IMR-90 (cell line): ENCODE measurements at regions not wholly inside any gene's neighbourhood (a gene's known extent, or its start where the extent isn't known, plus 50 kb on each side); places are given as distances from the start of the nearest gene placed in this dataset.
"Not testable (repeated sequence)": the region's sequence is repeated elsewhere in the genome, so short reads cannot be mapped to it uniquely, and the experiment has no call there.

Experiments used
- ATAC-seq: fragments of 200-7000 bp; cut with Tn5 transposase; 2 replicates; pipeline ENCODE4 v1.9.1; 2020; ENCODE audit warnings: low read depth, mild to moderate bottlenecking, moderate library complexity
- BruUV-seq: library from RNA; stranded (reverse); fragments of 400-500 nt; replicated peaks from 2 replicates; lab custom pipeline; 2021; lab: Mats Ljungman, UMichigan
- CTCF ChIA-PET: fragments of 300-600 bp; formaldehyde crosslinking; extraction: SDS; loops from one replicate; lab custom pipeline; 2021; ENCODE audit warnings: antibody characterized with exemption; lab: Yijun Ruan, JAX
- POLR2A ChIA-PET: fragments of 300-600 bp; sonication (Branson Sonifier 250); formaldehyde crosslinking; loops from one replicate; lab custom pipeline; 2022; ENCODE audit warnings: antibody characterized with exemption; ENCODE audit not compliant: unreplicated experiment; lab: Charles Lee
- DNase-seq: peaks from one replicate; pipeline ENCODE4 v3.0.0; 2013
- H2AFZ ChIP-seq: replicated peaks from 2 replicates; pipeline ENCODE3; 2013; ENCODE audit warnings: low read length, mild to moderate bottlenecking; ENCODE audit not compliant: poor library complexity
- H2AK5ac ChIP-seq: 2 replicates; pipeline ENCODE4 v1.6.1; 2013; ENCODE audit warnings: low read depth, low read length, inconsistent platforms
- H2AK9ac ChIP-seq: replicated peaks from 2 replicates; pipeline ENCODE3; 2013; ENCODE audit warnings: mild to moderate bottlenecking, low read depth, low read length, moderate library complexity; ENCODE audit not compliant: poor library complexity
- H2BK120ac ChIP-seq: 2 replicates; pipeline ENCODE4 v1.6.1; 2013; ENCODE audit warnings: low read depth, low read length, inconsistent platforms
- H2BK15ac ChIP-seq: 3 replicates; pipeline ENCODE4 v1.6.1; 2013; ENCODE audit warnings: low read depth, low read length, inconsistent platforms
- H2BK20ac ChIP-seq: 2 replicates; pipeline ENCODE4 v1.6.1; 2013; ENCODE audit warnings: low read depth, mild to moderate bottlenecking, inconsistent platforms, low read length, moderate library complexity
- H2BK5ac ChIP-seq: 2 replicates; pipeline ENCODE4 v1.6.1; 2013; ENCODE audit warnings: mild to moderate bottlenecking, low read depth, low read length, inconsistent platforms; ENCODE audit not compliant: poor library complexity, severe bottlenecking
- H3K14ac ChIP-seq: replicated peaks from 2 replicates; pipeline ENCODE4 v1.6.1; 2013; ENCODE audit warnings: low read depth, low read length, inconsistent platforms
- H3K18ac ChIP-seq: 2 replicates; pipeline ENCODE4 v1.6.1; 2013; ENCODE audit warnings: low read depth, low read length, control low read depth
- H3K23ac ChIP-seq: 2 replicates; pipeline ENCODE4 v1.6.1; 2013; ENCODE audit warnings: low read depth, low read length, inconsistent platforms
- H3K27ac ChIP-seq: 2 replicates; pipeline ENCODE4 v1.5.1; 2013; ENCODE audit warnings: mild to moderate bottlenecking, control low read depth, low read length; ENCODE audit not compliant: insufficient read depth
- H3K27me3 ChIP-seq: 2 replicates; pipeline ENCODE4 v1.6.1; 2013; ENCODE audit warnings: low read length; ENCODE audit not compliant: control insufficient read depth, insufficient read depth
- H3K36me3 ChIP-seq: 2 replicates; pipeline ENCODE4 v1.6.1; 2013; ENCODE audit warnings: low read length, mixed read lengths; ENCODE audit not compliant: control insufficient read depth, insufficient read depth
- H3K4ac ChIP-seq: 2 replicates; pipeline ENCODE4 v1.6.1; 2013; ENCODE audit warnings: low read depth, low read length, inconsistent platforms
- H3K4me1 ChIP-seq: 2 replicates; pipeline ENCODE4 v1.6.1; 2013; ENCODE audit warnings: low read length, mixed read lengths; ENCODE audit not compliant: control insufficient read depth, insufficient read depth
- H3K4me2 ChIP-seq: 2 replicates; pipeline ENCODE4 v1.6.1; 2013; ENCODE audit warnings: low read depth, mild to moderate bottlenecking, control low read depth, low read length, moderate library complexity
- H3K4me3 ChIP-seq: 2 replicates; pipeline ENCODE4 v1.5.1; 2013; ENCODE audit warnings: low read depth, mild to moderate bottlenecking, control low read depth, low read length, moderate library complexity; ENCODE audit not compliant: insufficient read depth
- H3K56ac ChIP-seq: 2 replicates; pipeline ENCODE4 v1.6.1; 2013; ENCODE audit warnings: low read length, inconsistent platforms; ENCODE audit not compliant: insufficient read depth; ENCODE audit errors: extremely low read depth
- H3K79me1 ChIP-seq, 2 experiments: 2 replicates each; pipeline ENCODE4 v1.6.1; 2013; ENCODE audit warnings: low read length in 2 of 2, inconsistent platforms in 1 of 2, low read depth in 1 of 2
- H3K9ac ChIP-seq: 2 replicates; pipeline ENCODE4 v1.6.1; 2013; ENCODE audit warnings: low read depth, low read length, control low read depth
- H3K9me1 ChIP-seq: 2 replicates; pipeline ENCODE4 v1.6.1; 2013; ENCODE audit warnings: low read length, inconsistent platforms; ENCODE audit not compliant: insufficient read depth
- H3K9me3 ChIP-seq: 2 replicates; pipeline ENCODE4 v1.6.1; 2013; ENCODE audit warnings: low read length; ENCODE audit not compliant: control insufficient read depth, insufficient read depth
- H4K20me1 ChIP-seq: 2 replicates; pipeline ENCODE4 v1.6.1; 2013; ENCODE audit warnings: low read length, inconsistent platforms; ENCODE audit not compliant: insufficient read depth
- H4K5ac ChIP-seq: 2 replicates; pipeline ENCODE4 v1.6.1; 2013; ENCODE audit warnings: mild to moderate bottlenecking, low read depth, low read length, control low read depth
- H4K8ac ChIP-seq, 2 experiments: 2 replicates each; pipeline ENCODE4 v1.6.1; 2013; ENCODE audit warnings: low read depth in 2 of 2, low read length in 2 of 2, control low read depth in 1 of 2, inconsistent platforms in 1 of 2
- H4K91ac ChIP-seq: 2 replicates; pipeline ENCODE4 v1.6.1; 2013; ENCODE audit warnings: low read depth, low read length, inconsistent platforms; ENCODE audit not compliant: insufficient read depth
- WGBS, 2 experiments: methylation state at CpG; one replicate each; pipeline versions ENCODE4 v1.1.5 to v1.1.7; 2013; ENCODE audit warnings: missing lambda C conversion rate in 2 of 2; ENCODE audit not compliant: insufficient read length in 1 of 2; ENCODE audit errors: extremely low coverage in 2 of 2; 5-methylcytosine and 5-hydroxymethylcytosine counted together
- dilution Hi-C: fragments of 300-500 bp; cut with HindIII; formaldehyde crosslinking; loops from one replicate; pipeline ENCODE4 v1.14.3; 2018; ENCODE audit warnings: low sequenced_read_pairs; ENCODE audit not compliant: unreplicated experiment
- in situ Hi-C: fragments of 300-500 bp; cut with MboI; formaldehyde crosslinking; loops from 3 replicates; pipeline ENCODE4 v1.14.3; 2019; ENCODE audit warnings: low sequenced_read_pairs, inconsistent platforms, mixed read lengths
- intact Hi-C: fragments of 100-400 bp; cut with micrococcal nuclease; formaldehyde crosslinking; loops from 2 replicates; pipeline ENCODE4 v1.10.0; 2022

DNA sequence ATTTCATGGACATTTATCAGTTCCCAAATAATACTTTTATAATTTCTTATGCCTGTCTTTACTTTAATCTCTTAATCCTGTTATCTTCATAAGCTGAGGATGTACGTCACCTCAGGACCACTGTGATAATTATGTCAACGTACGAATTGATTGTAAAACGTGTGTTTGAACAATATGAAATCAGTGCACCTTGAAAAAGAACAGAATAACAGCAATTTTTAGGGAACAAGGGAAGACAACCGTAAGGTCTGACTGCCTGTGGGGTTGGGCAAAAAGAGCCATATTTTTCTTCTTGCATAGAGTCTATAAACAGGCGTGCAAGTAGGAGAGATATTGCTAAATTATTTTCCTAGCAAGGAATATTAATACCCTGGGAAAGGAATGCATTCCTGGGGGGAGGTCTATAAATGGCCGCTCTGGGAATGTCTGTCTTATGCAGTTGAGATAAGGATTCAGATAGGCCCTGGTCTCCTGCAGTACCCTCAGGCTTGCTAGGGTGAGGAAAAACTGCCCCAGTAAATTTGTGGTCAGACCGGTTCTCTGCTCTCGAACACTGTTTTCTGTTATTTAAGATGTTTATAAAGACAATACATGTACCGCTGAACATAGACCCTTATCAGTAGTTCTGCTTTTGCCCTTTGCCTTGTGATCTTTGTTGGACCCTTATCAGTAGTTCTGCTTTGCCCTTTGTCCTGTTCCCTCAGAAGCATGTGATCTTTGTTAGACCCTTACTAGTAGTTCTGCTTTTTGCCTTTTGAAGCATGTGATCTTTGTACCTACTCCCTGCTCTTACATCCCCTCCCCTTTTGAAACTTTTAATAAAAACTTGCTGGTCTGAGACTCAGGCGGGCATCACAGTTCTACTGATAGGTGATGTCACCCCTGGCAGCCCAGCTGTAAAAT, 83.4 kb upstream of the SERBP1 start:
- H3K36me3 ChIP-seq, H3K4ac ChIP-seq, H3K9ac ChIP-seq, H4K8ac ChIP-seq, H3K79me1 ChIP-seq, dilution Hi-C loops, H3K4me1 ChIP-seq, H2BK5ac ChIP-seq, in situ Hi-C loops, H3K56ac ChIP-seq, H3K27me3 ChIP-seq, DNase-seq, H3K14ac ChIP-seq, H4K5ac ChIP-seq, H3K27ac ChIP-seq, H2AK9ac ChIP-seq, H4K91ac ChIP-seq, H3K23ac ChIP-seq, H2BK120ac ChIP-seq, H3K4me2 ChIP-seq, H3K18ac ChIP-seq, H2AK5ac ChIP-seq, H3K4me3 ChIP-seq, H2BK20ac ChIP-seq, CTCF ChIA-PET, H2AFZ ChIP-seq, ATAC-seq, POLR2A ChIA-PET, H4K20me1 ChIP-seq, H3K9me1 ChIP-seq, BruUV-seq, H3K9me3 ChIP-seq, intact Hi-C loops, H2BK15ac ChIP-seq: not testable (repeated sequence)
- no CpG with 5 or more reads among the region's 11 CpGs for WGBS, 2 experiments
